ENCODE measurements at regions not wholly inside any gene's neighbourhood (a gene's known extent, or its start where the extent isn't known, plus 50 kb on each side); places are given as distances from the start of the nearest gene placed in this dataset.

- in situ Hi-C loops (cut with HindIII; ENCODE audit: low pct_ligation_motif_present, low sequenced_read_pairs), result no loop called here
- no peaks in the 10 kb centered on the region for H3K27me3 ChIP-seq (replicated peaks)
- DNase-seq, result no peak
- TF ChIP-seq CTCF (IDR thresholded peaks at IDR 0.05; ENCODE audit: low read depth, low read length, missing control alignments), result no peak
- H3K4me3 ChIP-seq (ENCODE audit: low read depth, low read length), result no peak overlapping the region
- H3K27ac ChIP-seq, result no peak overlapping the region
- H3K36me3 ChIP-seq (replicated peaks), result no peaks in the 10 kb centered on the region
Observed at GRCh38 chr1:72498371-72498770, 216.0 kb upstream of the NEGR1 start.

DNA sequence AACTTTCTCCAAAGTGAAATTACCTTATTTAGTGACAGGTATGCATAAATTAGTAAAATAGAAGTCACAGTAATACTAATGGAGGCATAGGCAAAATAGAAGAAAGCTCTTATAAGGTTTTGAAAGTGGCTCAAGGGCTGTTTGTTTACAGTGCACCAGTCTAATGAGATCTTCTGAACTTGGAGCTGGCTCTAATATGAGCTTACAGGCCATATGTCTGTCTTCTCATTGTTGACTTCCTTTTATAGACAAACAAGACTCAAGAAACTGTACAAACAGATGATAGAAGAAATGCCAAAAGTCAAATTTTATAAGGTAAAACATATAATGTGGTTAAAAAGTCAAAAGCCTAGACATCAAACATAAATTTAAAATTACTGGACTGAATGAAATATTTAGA, 207.5 kb upstream of the NEGR1 start:
- TF ChIP-seq CTCF (IDR thresholded peaks at IDR 0.05; ENCODE audit: low read depth, low read length, missing control alignments), result no peak
- H3K27ac ChIP-seq, result no peak overlapping the region
- DNase-seq, result no peak
- in situ Hi-C loops (cut with HindIII; ENCODE audit: low pct_ligation_motif_present, low sequenced_read_pairs), result no loop called here
- H3K4me3 ChIP-seq (ENCODE audit: low read depth, low read length), result no peak overlapping the region
- no peaks in the 10 kb centered on the region for H3K36me3 ChIP-seq (replicated peaks)
- no peaks in the 10 kb centered on the region for H3K27me3 ChIP-seq (replicated peaks)

GRCh38 chr1:72485801-72486200, 203.5 kb upstream of the NEGR1 start:
- TF ChIP-seq CTCF (IDR thresholded peaks at IDR 0.05; ENCODE audit: low read depth, low read length, missing control alignments), result no peak
- H3K27ac ChIP-seq, result no peak overlapping the region
- in situ Hi-C loops (cut with HindIII; ENCODE audit: low pct_ligation_motif_present, low sequenced_read_pairs), result no loop called here
- H3K36me3 ChIP-seq (replicated peaks), result no peaks in the 10 kb centered on the region
- H3K27me3 ChIP-seq (replicated peaks), result no peaks in the 10 kb centered on the region
- H3K4me3 ChIP-seq (ENCODE audit: low read depth, low read length), result no peak overlapping the region
- no peak for DNase-seq

DNA sequence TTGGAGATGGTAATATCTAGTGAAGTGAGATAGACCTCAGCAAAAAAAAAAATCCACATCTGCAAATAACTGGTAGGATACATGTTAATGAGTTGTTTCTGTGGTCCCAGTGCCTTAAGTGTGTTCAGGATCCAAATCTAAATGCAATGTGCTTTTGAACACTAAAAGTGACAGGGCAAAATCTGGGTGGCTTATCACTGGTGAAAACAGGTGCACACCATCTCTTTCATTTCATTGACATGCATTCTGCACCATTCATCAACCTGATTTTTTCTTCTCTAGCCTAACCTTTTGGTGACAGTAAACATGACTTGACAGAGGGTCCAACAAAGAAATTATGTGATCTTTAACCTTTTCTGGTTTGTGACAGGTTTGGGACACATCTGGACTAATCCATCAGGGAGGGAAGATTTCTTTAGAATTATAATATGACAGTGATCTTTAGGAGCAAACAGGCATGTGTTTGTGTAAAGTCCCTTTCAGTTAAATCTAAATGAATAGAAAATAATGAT, 201.6 kb upstream of the NEGR1 start:
- Histone ChIP-seq H3K27ac (no peak overlapping the region), H3K36me3 (replicated peaks) (no peaks in the 10 kb centered on the region), H3K4me3 (ENCODE audit: low read depth, low read length) (no peak overlapping the region), H3K27me3 (replicated peaks) (no peaks in the 10 kb centered on the region)
- no peak for DNase-seq
- in situ Hi-C loops (cut with HindIII; ENCODE audit: low pct_ligation_motif_present, low sequenced_read_pairs), result no loop called here
- TF ChIP-seq CTCF (IDR thresholded peaks at IDR 0.05; ENCODE audit: low read depth, low read length, missing control alignments), result no peak

DNA sequence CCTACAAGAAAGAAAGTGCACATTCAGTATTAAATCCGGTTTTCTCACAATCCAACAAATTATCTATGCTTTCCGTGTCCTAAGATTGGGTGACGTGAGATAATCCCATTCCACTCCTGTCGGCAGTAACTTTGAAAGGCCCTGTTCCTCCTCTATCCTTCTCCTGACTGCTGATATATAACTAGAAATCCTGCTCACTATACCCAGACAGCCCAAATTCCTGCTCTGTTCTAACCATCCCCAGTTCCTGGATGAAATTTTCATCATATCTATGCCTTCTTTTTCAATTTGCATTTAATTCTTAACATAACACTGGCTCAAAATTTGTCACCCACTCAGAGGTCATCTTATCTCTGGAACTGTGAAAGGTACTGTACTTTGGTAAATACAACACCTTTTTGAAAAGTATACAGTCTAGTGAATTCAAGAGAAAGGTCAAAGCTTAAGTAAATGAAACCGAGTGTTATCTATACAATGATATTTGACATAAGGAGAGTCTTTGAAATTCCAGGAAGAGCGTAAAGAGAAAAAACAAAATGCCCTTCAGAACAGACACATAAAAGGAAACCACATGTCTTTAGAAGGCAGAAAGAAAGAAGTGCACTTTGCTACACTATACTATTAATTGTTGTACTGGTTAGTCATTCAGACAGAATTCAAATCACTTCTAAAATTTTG, 200.5 kb upstream of the NEGR1 start:
- TF ChIP-seq CTCF (IDR thresholded peaks at IDR 0.05; ENCODE audit: low read depth, low read length, missing control alignments), result no peak
- no peak overlapping the region for H3K4me3 ChIP-seq (ENCODE audit: low read depth, low read length)
- no peaks in the 10 kb centered on the region for H3K36me3 ChIP-seq (replicated peaks)
- in situ Hi-C loops (cut with HindIII; ENCODE audit: low pct_ligation_motif_present, low sequenced_read_pairs), result no loop called here
- H3K27ac ChIP-seq, result no peak overlapping the region
- no peaks in the 10 kb centered on the region for H3K27me3 ChIP-seq (replicated peaks)
- DNase-seq, result no peak
